GM06990 (cell line): ENCODE measurements at regions not wholly inside any gene's neighbourhood (a gene's known extent, or its start where the extent isn't known, plus 50 kb on each side); places are given as distances from the start of the nearest gene placed in this dataset.

ENCODE experiments used
- DNase-seq: peaks from one replicate; pipeline ENCODE4 v3.0.0-alpha.2; 2011; ENCODE audit not compliant: insufficient read length; ENCODE audit errors: extremely low read depth
- H3K27me3 ChIP-seq: replicated peaks from 2 replicates; pipeline ENCODE4 v1.6.0; 2011; ENCODE audit warnings: low read length; ENCODE audit not compliant: control insufficient read depth, insufficient read depth
- H3K36me3 ChIP-seq: 2 replicates; pipeline ENCODE4 v1.5.1; 2011; ENCODE audit warnings: low read length; ENCODE audit not compliant: control insufficient read depth, insufficient read depth
- H3K4me3 ChIP-seq: replicated peaks from 2 replicates; pipeline ENCODE4 v1.5.1; 2011; ENCODE audit warnings: low read depth, mild to moderate bottlenecking, control low read depth, low read length
- TF ChIP-seq, protein P1 (sequence below): IDR thresholded peaks from 2 replicates; pipeline ENCODE4 v1.5.1; 2011; ENCODE audit warnings: low read length, control low read depth, mild to moderate bottlenecking, inconsistent platforms; ENCODE audit not compliant: insufficient read depth, poor library complexity, severe bottlenecking

DNA sequence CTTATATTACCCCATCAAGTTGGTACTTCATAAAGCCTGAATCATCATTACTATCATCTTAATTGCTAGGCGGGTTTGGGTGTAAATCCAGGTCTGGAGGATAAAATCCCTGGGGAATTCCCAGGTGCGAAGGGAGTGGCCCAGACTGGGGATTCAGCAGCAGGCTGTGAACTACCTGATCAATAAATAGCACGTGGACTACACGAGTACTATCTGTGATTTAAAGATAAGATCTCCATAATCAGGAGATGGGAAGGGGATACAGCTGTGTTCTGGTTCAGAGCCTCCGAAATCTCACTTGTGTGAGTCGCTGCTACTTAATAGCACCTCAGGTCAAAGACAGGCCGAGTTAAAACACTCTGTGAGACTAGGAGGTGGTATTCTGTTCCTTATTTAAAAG is 512.6 kb upstream of the ZFHX3 start:
- TF ChIP-seq, protein P1, sequence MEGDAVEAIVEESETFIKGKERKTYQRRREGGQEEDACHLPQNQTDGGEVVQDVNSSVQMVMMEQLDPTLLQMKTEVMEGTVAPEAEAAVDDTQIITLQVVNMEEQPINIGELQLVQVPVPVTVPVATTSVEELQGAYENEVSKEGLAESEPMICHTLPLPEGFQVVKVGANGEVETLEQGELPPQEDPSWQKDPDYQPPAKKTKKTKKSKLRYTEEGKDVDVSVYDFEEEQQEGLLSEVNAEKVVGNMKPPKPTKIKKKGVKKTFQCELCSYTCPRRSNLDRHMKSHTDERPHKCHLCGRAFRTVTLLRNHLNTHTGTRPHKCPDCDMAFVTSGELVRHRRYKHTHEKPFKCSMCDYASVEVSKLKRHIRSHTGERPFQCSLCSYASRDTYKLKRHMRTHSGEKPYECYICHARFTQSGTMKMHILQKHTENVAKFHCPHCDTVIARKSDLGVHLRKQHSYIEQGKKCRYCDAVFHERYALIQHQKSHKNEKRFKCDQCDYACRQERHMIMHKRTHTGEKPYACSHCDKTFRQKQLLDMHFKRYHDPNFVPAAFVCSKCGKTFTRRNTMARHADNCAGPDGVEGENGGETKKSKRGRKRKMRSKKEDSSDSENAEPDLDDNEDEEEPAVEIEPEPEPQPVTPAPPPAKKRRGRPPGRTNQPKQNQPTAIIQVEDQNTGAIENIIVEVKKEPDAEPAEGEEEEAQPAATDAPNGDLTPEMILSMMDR = no peak
- no peaks in the 10 kb centered on the region for H3K27me3 ChIP-seq
- no peak overlapping the region for H3K4me3 ChIP-seq
- DNase-seq = no peak
- no peaks in the 10 kb centered on the region for H3K36me3 ChIP-seq

DNA sequence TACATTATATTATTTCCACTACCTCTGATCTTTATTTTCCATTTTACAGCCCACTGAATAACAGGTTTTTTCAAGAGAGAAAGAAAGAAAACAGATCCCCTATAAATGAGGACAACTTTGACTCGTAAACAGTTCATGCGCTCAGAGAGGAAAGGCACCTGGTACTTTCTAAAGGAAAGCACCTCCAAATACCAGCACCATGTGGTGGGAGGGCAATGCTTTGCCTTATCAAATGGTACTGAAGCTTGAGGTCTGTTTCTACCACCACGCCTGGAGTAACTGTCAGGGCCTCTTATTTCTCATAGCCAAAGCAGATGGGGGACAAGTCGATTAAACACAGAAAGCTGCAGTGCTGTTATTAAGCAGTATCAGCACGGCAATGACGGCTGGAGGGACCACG is 510.3 kb upstream of the ZFHX3 start:
- DNase-seq = peak; percentile 40
- H3K4me3 ChIP-seq = no peak overlapping the region
- no peaks in the 10 kb centered on the region for H3K27me3 ChIP-seq
- TF ChIP-seq, protein P1 = no peak
- no peaks in the 10 kb centered on the region for H3K36me3 ChIP-seq

DNA sequence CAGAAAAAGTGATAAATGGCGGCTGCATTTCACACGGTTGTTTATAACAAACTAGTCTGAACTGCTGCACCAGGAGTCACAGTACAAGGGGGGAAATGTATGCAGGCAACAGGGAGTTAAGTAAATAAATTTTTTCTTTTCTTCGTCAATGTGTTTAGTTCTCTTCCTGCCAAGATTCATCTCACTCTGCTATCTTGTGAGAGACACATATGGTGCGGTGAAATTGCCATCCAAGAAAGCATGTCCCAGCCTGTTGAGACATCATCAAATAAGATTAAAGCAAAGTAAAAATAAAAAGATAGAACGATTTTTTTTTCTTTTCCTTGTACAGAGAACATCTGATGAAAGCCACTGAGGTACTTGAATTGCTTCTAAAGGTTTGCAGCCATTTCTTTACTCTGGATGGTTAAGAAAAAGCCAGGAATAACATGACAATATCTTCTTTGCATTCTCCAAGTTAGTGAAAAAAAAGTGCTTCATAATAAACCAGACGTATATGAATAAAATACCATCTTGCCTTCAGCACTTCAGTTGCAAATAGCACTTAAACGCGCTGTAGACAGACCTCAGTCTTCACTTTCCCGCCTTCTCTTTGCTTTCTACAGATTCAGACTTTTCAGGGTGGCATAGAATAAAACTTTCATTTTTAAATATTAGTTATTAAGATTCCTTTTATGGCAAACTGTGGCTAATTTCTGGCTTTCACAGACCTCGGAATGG is 506.2 kb upstream of the ZFHX3 start:
- H3K36me3 ChIP-seq = no peaks in the 10 kb centered on the region
- TF ChIP-seq, protein P1 = no peak
- no peak for DNase-seq
- no peak overlapping the region for H3K4me3 ChIP-seq
- no peaks in the 10 kb centered on the region for H3K27me3 ChIP-seq

DNA sequence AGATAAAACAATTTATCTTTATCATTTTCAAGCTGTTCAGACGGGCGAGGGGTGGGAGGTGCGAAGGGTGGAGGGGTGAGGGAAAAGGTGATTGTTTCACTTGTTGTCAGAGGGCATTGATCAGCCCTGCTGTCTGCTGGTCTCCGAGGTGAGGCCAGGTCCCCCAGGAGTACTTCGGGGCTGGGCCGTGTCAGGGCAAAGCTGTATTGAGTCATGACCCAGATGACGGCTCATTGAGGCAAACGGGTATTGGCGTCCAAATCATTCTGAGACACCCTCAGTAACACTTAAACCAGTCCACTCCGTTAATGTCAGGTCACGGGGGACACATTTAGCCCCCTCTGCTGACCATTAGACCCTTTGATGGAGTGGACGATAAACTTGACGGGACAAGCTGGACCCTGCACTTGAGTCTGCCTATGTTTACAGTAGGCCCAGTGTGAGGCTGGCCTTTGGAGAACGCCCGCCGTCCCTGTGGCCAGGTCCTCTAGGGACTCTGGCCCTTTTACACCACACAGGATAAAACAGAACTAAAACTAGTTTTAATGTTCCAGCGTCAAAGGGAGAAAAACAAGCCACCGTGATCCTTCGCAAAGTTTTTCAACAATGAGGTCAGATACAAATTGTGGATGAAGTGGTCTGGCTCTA is 502.2 kb upstream of the ZFHX3 start:
- TF ChIP-seq, protein P1 = no peak
- no peak for DNase-seq

DNA sequence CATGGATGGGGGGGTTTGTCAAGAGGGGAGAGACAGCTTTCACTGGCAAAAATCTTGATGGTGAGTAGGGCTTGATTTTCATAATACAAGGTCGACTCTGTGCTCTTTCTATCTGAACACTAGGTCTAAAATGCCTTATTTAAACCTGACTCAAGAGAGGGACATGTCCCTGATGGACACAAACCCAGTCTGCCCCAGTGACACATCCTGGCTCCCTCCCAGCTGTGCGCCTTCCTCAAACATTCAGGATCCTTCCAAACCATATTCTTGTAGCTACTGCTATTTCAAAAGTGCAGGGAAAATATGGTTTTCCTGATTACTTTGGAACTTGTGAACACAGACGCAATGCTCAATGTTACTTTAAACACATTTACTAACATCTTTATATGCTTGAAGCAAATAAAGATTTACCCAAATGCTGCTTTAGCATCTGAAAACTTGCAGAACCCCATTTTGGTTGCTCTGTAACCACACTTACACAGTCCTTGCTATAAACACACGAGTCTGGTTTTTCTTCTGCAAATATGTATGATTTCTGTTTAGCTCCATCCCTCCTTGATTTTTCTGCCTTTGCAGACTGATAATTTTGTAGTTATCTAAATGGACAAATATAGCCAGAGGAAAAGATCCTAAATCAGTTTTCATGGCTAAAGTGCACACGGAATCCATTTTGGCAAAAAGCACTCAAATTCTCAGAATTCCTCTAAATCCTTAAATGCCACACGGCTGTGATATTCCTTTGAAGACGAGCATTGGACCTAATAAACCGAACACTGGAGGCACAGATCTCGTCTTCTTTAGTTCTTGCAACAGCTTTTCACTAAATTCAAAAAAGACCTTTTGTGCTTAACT is 499.9 kb upstream of the ZFHX3 start:
- H3K36me3 ChIP-seq = no peaks in the 10 kb centered on the region
- H3K27me3 ChIP-seq = no peaks in the 10 kb centered on the region; the same call in none of the 2 replicates
- TF ChIP-seq, protein P1 = no peak
- no peak overlapping the region for H3K4me3 ChIP-seq
- no peak for DNase-seq

More for the DNA sequence above, 502.2 kb upstream of the ZFHX3 start:
- H3K4me3 ChIP-seq = no peak overlapping the region
- H3K36me3 ChIP-seq = no peaks in the 10 kb centered on the region
- H3K27me3 ChIP-seq = no peaks in the 10 kb centered on the region
